ENCODE measurements at regions not wholly inside any gene's neighbourhood (a gene's known extent, or its start where the extent isn't known, plus 50 kb on each side); places are given as distances from the start of the nearest gene placed in this dataset.

- TF ChIP-seq TCF7 (CRISPR knock-in tag; IDR thresholded peaks at IDR 0.05; ENCODE audit: low read depth), result no peak
- no peak for TF ChIP-seq FOXP4 (CRISPR knock-in tag; IDR thresholded peaks at IDR 0.05)
- no peak for TF ChIP-seq ZNF232 (CRISPR knock-in tag; IDR thresholded peaks at IDR 0.05)
- TF ChIP-seq ZNF532 (CRISPR knock-in tag; IDR thresholded peaks at IDR 0.05; ENCODE audit: borderline replicate concordance), result no peak
- TF ChIP-seq ZNF219 (CRISPR knock-in tag; IDR thresholded peaks at IDR 0.05; ENCODE audit: borderline replicate concordance), result no peak
- no peak for TF ChIP-seq ESRRA (CRISPR knock-in tag; IDR thresholded peaks at IDR 0.05; ENCODE audit: borderline replicate concordance)
- no peak for TF ChIP-seq FOXK1 (CRISPR knock-in tag; IDR thresholded peaks at IDR 0.05)
- no peak for TF ChIP-seq MLX (CRISPR knock-in tag; IDR thresholded peaks at IDR 0.05)
- POLR2A ChIA-PET, result interaction anchor here (0.5 kb wide), 1 partner anchor 16 kb away, joined by 3 read pairs; no protein-coding TSS in a partner anchor
- Mint-ChIP-seq H3K27ac (no peak overlapping the region), H3K27me3 (ENCODE audit: low read depth) (no peaks in the 10 kb centered on the region; the same call in 1 of the 2 replicates), H3K4me3 (no peak overlapping the region), H3K9me3 (no peaks in the 10 kb centered on the region), H3K4me1 (peaks cover 22% of the 10 kb centered on the region), H3K36me3 (no peaks in the 10 kb centered on the region)
- ATAC-seq (no peak), DNase-seq (ENCODE audit: low spot score) (no peak)
- CTCF ChIA-PET, result no interaction called here
Measured at GRCh38 chr7:21318916-21319270, 109.0 kb upstream of the SP4 start.

- Mint-ChIP-seq H3K27me3 (ENCODE audit: low read depth) (no peaks in the 10 kb centered on the region), H3K36me3 (no peaks in the 10 kb centered on the region; the same call in 1 of the 2 replicates), H3K9me3 (peaks cover 9% of the 10 kb centered on the region), H3K27ac (no peak overlapping the region), H3K4me1 (no peaks in the 10 kb centered on the region), H3K4me3 (no peak overlapping the region)
- no peak for DNase-seq (ENCODE audit: low spot score)
- ChIA-PET CTCF (no interaction called here), POLR2A (no interaction called here)
- no peak for ATAC-seq
- TF ChIP-seq RELA (CRISPR knock-in tag; IDR thresholded peaks at IDR 0.05; ENCODE audit: borderline replicate concordance), result no peak
- no peak for TF ChIP-seq STAT6 (CRISPR knock-in tag; conservative IDR thresholded peaks at IDR 0.05; ENCODE audit: low read depth)
- TF ChIP-seq OVOL2 (CRISPR knock-in tag; IDR thresholded peaks at IDR 0.05; ENCODE audit: borderline replicate concordance), result no peak
- TF ChIP-seq HMGXB4 (CRISPR knock-in tag; IDR thresholded peaks at IDR 0.05), result no peak
- TF ChIP-seq MXD4 (CRISPR knock-in tag; IDR thresholded peaks at IDR 0.05; ENCODE audit: borderline replicate concordance), result no peak
- no peak for TF ChIP-seq TEAD1 (CRISPR knock-in tag; IDR thresholded peaks at IDR 0.05)
- no peak for TF ChIP-seq ZBTB43 (CRISPR knock-in tag; IDR thresholded peaks at IDR 0.05)
- no peak for TF ChIP-seq PREB (CRISPR knock-in tag; IDR thresholded peaks at IDR 0.05; ENCODE audit: borderline replicate concordance)
- no peak for TF ChIP-seq ETV6 (CRISPR knock-in tag; IDR thresholded peaks at IDR 0.05)
- no peak for TF ChIP-seq ERG (CRISPR knock-in tag; IDR thresholded peaks at IDR 0.05)
- TF ChIP-seq KAT7 (CRISPR knock-in tag; IDR thresholded peaks at IDR 0.05; ENCODE audit: borderline replicate concordance), result no peak
Measured at GRCh38 chr7:21326241-21326640, 101.6 kb upstream of the SP4 start.
